HL-60 (cell line): ENCODE measurements at regions not wholly inside any gene's neighbourhood (a gene's known extent, or its start where the extent isn't known, plus 50 kb on each side); places are given as distances from the start of the nearest gene placed in this dataset.

Experiments
- DNase-seq, 2 experiments: peaks; one replicate each; pipeline ENCODE4 v3.0.0-alpha.2; 2010 to 2020; ENCODE audit warnings: low read depth in 1 of 2, low spot score in 1 of 2
- H3K27ac ChIP-seq: fragments of 250-450 bp; sonication (Bioruptor Pico); replicated peaks from 2 replicates; pipeline ENCODE4 v1.5.1; 2020; ENCODE audit warnings: mild to moderate bottlenecking, moderate library complexity
- H3K27me3 ChIP-seq: fragments of 250-450 bp; sonication (Bioruptor Pico); 2 replicates; pipeline ENCODE4 v1.5.1; 2021; ENCODE audit warnings: mild to moderate bottlenecking, moderate library complexity; ENCODE audit not compliant: insufficient read depth, poor library complexity, severe bottlenecking
- H3K4me3 ChIP-seq: replicated peaks from 2 replicates; pipeline ENCODE4 v1.5.1; 2011; ENCODE audit warnings: mild to moderate bottlenecking, control low read depth, low read length; ENCODE audit not compliant: insufficient read depth
- CTCF ChIP-seq: IDR thresholded peaks from one replicate; pipeline ENCODE4 v1.5.1; 2011; ENCODE audit warnings: low read length, control low read depth, inconsistent platforms; ENCODE audit not compliant: insufficient read depth
- GABPA ChIP-seq: IDR thresholded peaks from 2 replicates; pipeline ENCODE4 v1.6.1; 2012; ENCODE audit warnings: low read depth
- POLR2AphosphoS5 ChIP-seq: IDR thresholded peaks from 2 replicates; pipeline ENCODE4 v1.6.1; 2012; ENCODE audit warnings: low read depth
- REST ChIP-seq: IDR thresholded peaks from 2 replicates; pipeline ENCODE4 v1.6.1; 2012; ENCODE audit warnings: low read depth; ENCODE audit not compliant: insufficient replicate concordance
- SPI1 ChIP-seq: IDR thresholded peaks from 2 replicates; pipeline ENCODE4 v1.6.1; 2012; ENCODE audit warnings: low read depth, mild to moderate bottlenecking, borderline replicate concordance

- Histone ChIP-seq H3K4me3 (no peak overlapping the region), H3K27ac (no peak overlapping the region), H3K27me3 (peaks cover 5% of the 10 kb centered on the region)
- DNase-seq, result no peak
- TF ChIP-seq GABPA (no peak), REST (no peak), POLR2AphosphoS5 (no peak), CTCF (no peak), SPI1 (no peak)
These were observed 74.6 kb upstream of the ADPGK start for GRCh38 chr15:72858205-72858604.

- Histone ChIP-seq H3K27ac (no peak overlapping the region), H3K4me3 (no peak overlapping the region), H3K27me3 (no peaks in the 10 kb centered on the region)
- TF ChIP-seq GABPA (no peak), CTCF (no peak), SPI1 (no peak), POLR2AphosphoS5 (no peak), REST (no peak)
- peak in 1 of 2 experiments; percentile 32 for DNase-seq
These were observed 73.9 kb upstream of the ADPGK start for GRCh38 chr15:72857331-72858063.

- TF ChIP-seq SPI1 (no peak), REST (no peak), POLR2AphosphoS5 (no peak), CTCF (no peak), GABPA (no peak)
- no peaks in the 10 kb centered on the region for H3K27me3 ChIP-seq
- H3K27ac ChIP-seq, result no peak overlapping the region
- no peak for DNase-seq
- no peak overlapping the region for H3K4me3 ChIP-seq
These were observed 73.0 kb upstream of the ADPGK start for GRCh38 chr15:72856549-72857040.
